ENCODE measurements at regions not wholly inside any gene's neighbourhood (a gene's known extent, or its start where the extent isn't known, plus 50 kb on each side); places are given as distances from the start of the nearest gene placed in this dataset.

GRCh38 chr5:174998131-174998730, 273.8 kb downstream of the MSX2 start:
- DNase-seq = no peak
- peaks cover 0 to 21% (median 8%) of the 10 kb centered on the region in 8 donors for H3K9me3 ChIP-seq
- H3K27me3 ChIP-seq (replicated peaks in 1 of 7) = peaks cover 0 to 17% (median 0%) of the 10 kb centered on the region in 7 donors
- WGBS, 5 donors = 66 to 71% (median 70%) methylated on average over 5 of the region's 5 CpGs
- intact Hi-C loops (cut with DNase I; ENCODE audit: low total_unique reads) = no loop called here
- no peak overlapping the region for H3K4me3 ChIP-seq
- no peaks in the 10 kb centered on the region for H3K36me3 ChIP-seq
- H3K4me1 ChIP-seq = no peaks in the 10 kb centered on the region
- H3K27ac ChIP-seq = no peak overlapping the region
- TF ChIP-seq POLR2A (IDR thresholded peaks at IDR 0.05) (no peak), CTCF (IDR thresholded peaks at IDR 0.05 in 8 of 11, conservative IDR thresholded peaks at IDR 0.05 in 3 of 11) (no peak), POLR2AphosphoS5 (IDR thresholded peaks at IDR 0.05) (no peak)

- Histone ChIP-seq H3K4me3 (no peak overlapping the region), H3K36me3 (no peaks in the 10 kb centered on the region), H3K9me3 (peaks cover 0 to 21% (median 8%) of the 10 kb centered on the region in 8 donors), H3K27me3 (replicated peaks in 1 of 7) (peaks cover 0 to 14% (median 0%) of the 10 kb centered on the region in 7 donors), H3K27ac (no peak overlapping the region), H3K4me1 (no peaks in the 10 kb centered on the region)
- DNase-seq = no peak
- intact Hi-C loops (cut with DNase I; ENCODE audit: low total_unique reads) = no loop called here
- 0 to 48% (median 20%) methylated on average over 1 of the region's 1 CpG for WGBS, 5 donors
- TF ChIP-seq POLR2AphosphoS5 (IDR thresholded peaks at IDR 0.05) = no peak
- no peak for TF ChIP-seq CTCF (IDR thresholded peaks at IDR 0.05 in 8 of 11, conservative IDR thresholded peaks at IDR 0.05 in 3 of 11)
- no peak for TF ChIP-seq POLR2A (IDR thresholded peaks at IDR 0.05)
Observed at GRCh38 chr5:174997688-174998087, 273.3 kb downstream of the MSX2 start.

- intact Hi-C loops (cut with DNase I; ENCODE audit: low total_unique reads) = no loop called here
- 69 to 83% (median 81%) methylated on average over 4 of the region's 4 CpGs for WGBS, 5 donors
- TF ChIP-seq POLR2A (IDR thresholded peaks at IDR 0.05) (no peak), CTCF (IDR thresholded peaks at IDR 0.05 in 8 of 11, conservative IDR thresholded peaks at IDR 0.05 in 3 of 11) (no peak), POLR2AphosphoS5 (IDR thresholded peaks at IDR 0.05) (no peak)
- H3K4me1 ChIP-seq = no peaks in the 10 kb centered on the region
- peaks cover 0 to 12% (median 0%) of the 10 kb centered on the region in 7 donors for H3K27me3 ChIP-seq (replicated peaks in 1 of 7)
- no peak overlapping the region for H3K27ac ChIP-seq
- H3K4me3 ChIP-seq = no peak overlapping the region
- H3K36me3 ChIP-seq = no peaks in the 10 kb centered on the region
- H3K9me3 ChIP-seq = peaks cover 0 to 21% (median 8%) of the 10 kb centered on the region in 8 donors
- DNase-seq = no peak
Observed at GRCh38 chr5:174996941-174997340, 272.6 kb downstream of the MSX2 start.

DNA sequence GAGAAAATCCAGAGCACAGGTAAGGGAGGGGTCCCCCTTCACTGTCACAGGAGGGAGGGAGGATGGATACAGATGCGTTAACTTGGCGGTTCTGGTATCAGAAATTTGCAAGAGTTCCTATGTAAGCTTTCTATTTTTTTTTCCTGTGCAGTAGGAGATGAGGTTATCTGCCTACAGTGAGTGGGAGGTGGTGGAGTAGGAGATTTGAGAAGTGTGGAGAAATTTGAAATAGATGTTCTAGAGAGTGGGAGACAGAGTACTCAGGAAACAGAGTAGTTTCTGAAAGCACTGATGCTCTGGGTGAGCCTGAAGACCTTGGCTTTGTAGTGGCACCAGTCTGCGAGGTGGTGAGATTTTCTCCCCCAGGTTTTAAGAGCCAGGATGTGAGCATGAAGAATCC, 271.4 kb downstream of the MSX2 start:
- Histone ChIP-seq H3K36me3 (no peaks in the 10 kb centered on the region), H3K4me1 (no peaks in the 10 kb centered on the region), H3K4me3 (no peak overlapping the region), H3K9me3 (peaks cover 0 to 21% (median 8%) of the 10 kb centered on the region in 8 donors), H3K27me3 (replicated peaks in 1 of 7) (peaks cover 0 to 9% (median 0%) of the 10 kb centered on the region in 7 donors), H3K27ac (no peak overlapping the region)
- DNase-seq = no peak
- WGBS, 5 donors = 75 to 89% (median 81%) methylated on average over 3 of the region's 3 CpGs
- TF ChIP-seq POLR2A (IDR thresholded peaks at IDR 0.05) (no peak), CTCF (IDR thresholded peaks at IDR 0.05 in 8 of 11, conservative IDR thresholded peaks at IDR 0.05 in 3 of 11) (no peak), POLR2AphosphoS5 (IDR thresholded peaks at IDR 0.05) (no peak)
- intact Hi-C loops (cut with DNase I; ENCODE audit: low total_unique reads) = no loop called here

All from spleen (tissue), 11 donors.